ENCODE measurements at regions not wholly inside any gene's neighbourhood (a gene's known extent, or its start where the extent isn't known, plus 50 kb on each side); places are given as distances from the start of the nearest gene placed in this dataset.

DNA sequence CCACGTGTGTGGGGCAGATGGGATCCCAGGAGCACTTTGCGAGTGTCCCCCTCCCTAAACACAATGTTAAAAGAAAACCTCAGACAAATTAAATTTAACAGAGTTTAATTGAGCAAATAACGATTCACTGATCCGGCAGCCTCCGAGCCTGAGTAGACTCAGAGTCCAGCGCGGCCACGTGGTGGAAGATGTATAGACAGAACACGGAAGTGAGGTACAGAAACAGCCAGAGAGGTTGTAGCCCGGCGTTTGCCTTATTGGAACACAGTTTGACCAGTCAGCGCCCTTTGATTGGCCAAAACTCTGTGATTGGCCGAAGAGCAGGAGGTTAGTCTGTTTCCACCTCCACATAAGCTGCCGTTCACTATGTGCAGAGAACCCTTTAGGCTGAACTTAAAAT, 363.0 kb upstream of the IRX2 start:
- TF ChIP-seq, protein P1, sequence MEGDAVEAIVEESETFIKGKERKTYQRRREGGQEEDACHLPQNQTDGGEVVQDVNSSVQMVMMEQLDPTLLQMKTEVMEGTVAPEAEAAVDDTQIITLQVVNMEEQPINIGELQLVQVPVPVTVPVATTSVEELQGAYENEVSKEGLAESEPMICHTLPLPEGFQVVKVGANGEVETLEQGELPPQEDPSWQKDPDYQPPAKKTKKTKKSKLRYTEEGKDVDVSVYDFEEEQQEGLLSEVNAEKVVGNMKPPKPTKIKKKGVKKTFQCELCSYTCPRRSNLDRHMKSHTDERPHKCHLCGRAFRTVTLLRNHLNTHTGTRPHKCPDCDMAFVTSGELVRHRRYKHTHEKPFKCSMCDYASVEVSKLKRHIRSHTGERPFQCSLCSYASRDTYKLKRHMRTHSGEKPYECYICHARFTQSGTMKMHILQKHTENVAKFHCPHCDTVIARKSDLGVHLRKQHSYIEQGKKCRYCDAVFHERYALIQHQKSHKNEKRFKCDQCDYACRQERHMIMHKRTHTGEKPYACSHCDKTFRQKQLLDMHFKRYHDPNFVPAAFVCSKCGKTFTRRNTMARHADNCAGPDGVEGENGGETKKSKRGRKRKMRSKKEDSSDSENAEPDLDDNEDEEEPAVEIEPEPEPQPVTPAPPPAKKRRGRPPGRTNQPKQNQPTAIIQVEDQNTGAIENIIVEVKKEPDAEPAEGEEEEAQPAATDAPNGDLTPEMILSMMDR (IDR thresholded peaks at IDR 0.05), result no peak
- no peak for TF ChIP-seq ZFX (IDR thresholded peaks at IDR 0.05; ENCODE audit: borderline replicate concordance)
